WTC11 (cell line): ENCODE measurements at regions not wholly inside any gene's neighbourhood (a gene's known extent, or its start where the extent isn't known, plus 50 kb on each side); places are given as distances from the start of the nearest gene placed in this dataset.

Source experiments
- ATAC-seq: fragments of 200-7000 bp; cut with Tn5 transposase; 2 replicates; pipeline ENCODE4 v1.10.0; 2021; ENCODE audit warnings: mild to moderate bottlenecking, moderate library complexity
- CTCF ChIA-PET: fragments of 300-600 bp; sonication (Branson Sonifier 250); formaldehyde crosslinking; loops from one replicate; lab custom pipeline; 2021; ENCODE audit warnings: antibody characterized with exemption; lab: Charles Lee
- POLR2A ChIA-PET: fragments of 350-600 bp; sonication (Branson Sonifier 250); formaldehyde crosslinking; loops from one replicate; lab custom pipeline; 2021; ENCODE audit warnings: antibody characterized with exemption; lab: Charles Lee
- DNase-seq: peaks from one replicate; pipeline ENCODE4 v3.0.0; 2021; ENCODE audit warnings: low spot score
- H3K27ac Mint-ChIP-seq: 2 replicates; pipeline ENCODE4 v1.8.0; 2021; ENCODE audit warnings: mixed read lengths
- H3K27me3 Mint-ChIP-seq: 2 replicates; pipeline ENCODE4 v1.8.0; 2021; ENCODE audit warnings: low read depth, mild to moderate bottlenecking, moderate library complexity, mixed read lengths
- H3K36me3 Mint-ChIP-seq: 2 replicates; pipeline ENCODE4 v1.8.0; 2021; ENCODE audit warnings: mixed read lengths
- H3K4me1 Mint-ChIP-seq: 2 replicates; pipeline ENCODE4 v1.8.0; 2022; ENCODE audit warnings: mixed read lengths
- H3K4me3 Mint-ChIP-seq: 2 replicates; pipeline ENCODE4 v1.8.0; 2021; ENCODE audit warnings: mild to moderate bottlenecking, moderate library complexity, mixed read lengths
- H3K9me3 Mint-ChIP-seq: 2 replicates; pipeline ENCODE4 v1.8.0; 2021; ENCODE audit warnings: mixed read lengths
- AR ChIP-seq: fragments of 250-450 bp; sonication (Bioruptor Pico); IDR thresholded peaks from 2 replicates; pipeline ENCODE4 v1.9.0; 2021; ENCODE audit warnings: mild to moderate bottlenecking
- ATF3 ChIP-seq: sonication (generic); formaldehyde crosslinking; conservative IDR thresholded peaks from 2 replicates; pipeline ENCODE4 v1.8.1; 2022; ENCODE audit warnings: mild to moderate bottlenecking, missing genetic modification reagents
- CREB1 ChIP-seq: sonication (generic); formaldehyde crosslinking; IDR thresholded peaks from 2 replicates; pipeline ENCODE4 v1.8.0; 2023; ENCODE audit warnings: mild to moderate bottlenecking, missing genetic modification reagents
- CREM ChIP-seq: sonication (generic); formaldehyde crosslinking; IDR thresholded peaks from 2 replicates; pipeline ENCODE4 v1.8.1; 2022; ENCODE audit warnings: mild to moderate bottlenecking, missing genetic modification reagents, moderate library complexity
- E2F5 ChIP-seq: sonication (generic); formaldehyde crosslinking; IDR thresholded peaks from 2 replicates; pipeline ENCODE4 v1.8.1; 2022; ENCODE audit warnings: mild to moderate bottlenecking, moderate library complexity, missing genetic modification reagents
- ETV6 ChIP-seq: sonication (generic); formaldehyde crosslinking; IDR thresholded peaks from 2 replicates; pipeline ENCODE4 v1.8.1; 2022; ENCODE audit warnings: mild to moderate bottlenecking, missing genetic modification reagents
- FOXJ3 ChIP-seq: sonication (generic); formaldehyde crosslinking; IDR thresholded peaks from 2 replicates; pipeline ENCODE4 v1.9.0; 2021; ENCODE audit warnings: missing genetic modification reagents, mild to moderate bottlenecking, borderline replicate concordance
- HMGA2 ChIP-seq: fragments of 250-450 bp; sonication (Bioruptor Pico); IDR thresholded peaks from 2 replicates; pipeline ENCODE4 v1.4.0; 2021; ENCODE audit warnings: mild to moderate bottlenecking, moderate library complexity
- JUN ChIP-seq: sonication (generic); formaldehyde crosslinking; IDR thresholded peaks from 2 replicates; pipeline ENCODE4 v1.8.0; 2023; ENCODE audit warnings: mild to moderate bottlenecking, missing genetic modification reagents
- KAT7 ChIP-seq: sonication (generic); formaldehyde crosslinking; IDR thresholded peaks from 2 replicates; pipeline ENCODE4 v1.8.1; 2023; ENCODE audit warnings: missing genetic modification reagents, mild to moderate bottlenecking, borderline replicate concordance
- MXD4 ChIP-seq: fragments of 250-450 bp; sonication (Bioruptor Pico); IDR thresholded peaks from 2 replicates; pipeline ENCODE4 v1.8.0; 2021; ENCODE audit warnings: mild to moderate bottlenecking, moderate library complexity, borderline replicate concordance
- NFATC4 ChIP-seq: fragments of 250-450 bp; sonication (Bioruptor Pico); IDR thresholded peaks from 2 replicates; pipeline ENCODE4 v1.9.0; 2021; ENCODE audit warnings: mild to moderate bottlenecking
- NFE2L1 ChIP-seq: sonication (generic); formaldehyde crosslinking; IDR thresholded peaks from 2 replicates; pipeline ENCODE4 v1.8.1; 2023; ENCODE audit warnings: missing genetic modification reagents
- NFYB ChIP-seq: sonication (generic); formaldehyde crosslinking; conservative IDR thresholded peaks from 2 replicates; pipeline ENCODE4 v1.8.0; 2022; ENCODE audit warnings: low read depth, missing genetic modification reagents
- NR1H2 ChIP-seq: sonication (generic); formaldehyde crosslinking; IDR thresholded peaks from 2 replicates; pipeline ENCODE4 v1.9.0; 2021; ENCODE audit warnings: mild to moderate bottlenecking, moderate library complexity, missing genetic modification reagents
- NR3C1 ChIP-seq: sonication (generic); formaldehyde crosslinking; conservative IDR thresholded peaks from 2 replicates; pipeline ENCODE4 v1.8.1; 2023; ENCODE audit warnings: low read depth, mild to moderate bottlenecking, missing genetic modification reagents
- SMAD3 ChIP-seq: sonication (generic); formaldehyde crosslinking; IDR thresholded peaks from 2 replicates; pipeline ENCODE4 v1.8.0; 2022; ENCODE audit warnings: missing genetic modification reagents, mild to moderate bottlenecking, borderline replicate concordance
- SMAD4 ChIP-seq: sonication (generic); formaldehyde crosslinking; IDR thresholded peaks from 2 replicates; pipeline ENCODE4 v1.8.0; 2022; ENCODE audit warnings: mild to moderate bottlenecking, missing genetic modification reagents
- ZBTB43 ChIP-seq: sonication (generic); formaldehyde crosslinking; IDR thresholded peaks from 2 replicates; pipeline ENCODE4 v1.8.1; 2023; ENCODE audit warnings: mild to moderate bottlenecking, missing genetic modification reagents
- ZNF121 ChIP-seq: sonication (generic); formaldehyde crosslinking; IDR thresholded peaks from 2 replicates; pipeline ENCODE4 v1.8.0; 2023; ENCODE audit warnings: missing genetic modification reagents
- ZNF219 ChIP-seq: sonication (generic); formaldehyde crosslinking; IDR thresholded peaks from 2 replicates; pipeline ENCODE4 v1.8.0; 2023; ENCODE audit warnings: missing genetic modification reagents, mild to moderate bottlenecking, borderline replicate concordance
- ZNF232 ChIP-seq: sonication (generic); formaldehyde crosslinking; IDR thresholded peaks from 2 replicates; pipeline ENCODE4 v1.8.0; 2022; ENCODE audit warnings: mild to moderate bottlenecking, missing genetic modification reagents
- ZNF423 ChIP-seq: fragments of 250-450 bp; sonication (Bioruptor Pico); IDR thresholded peaks from 2 replicates; pipeline ENCODE4 v2.1.2; 2022; ENCODE audit warnings: mild to moderate bottlenecking, moderate library complexity
- ZNF671 ChIP-seq: fragments of 250-450 bp; sonication (Bioruptor Pico); IDR thresholded peaks from 2 replicates; pipeline ENCODE4 v1.8.0; 2021; ENCODE audit warnings: mild to moderate bottlenecking
- TF ChIP-seq, protein P1 (sequence below): sonication (generic); formaldehyde crosslinking; IDR thresholded peaks from 2 replicates; pipeline ENCODE4 v1.8.1; 2023; ENCODE audit warnings: mild to moderate bottlenecking, missing genetic modification reagents, moderate library complexity
- TF ChIP-seq, protein P2 (sequence below): sonication (generic); formaldehyde crosslinking; IDR thresholded peaks from 2 replicates; pipeline ENCODE4 v1.8.1; 2022; ENCODE audit warnings: mild to moderate bottlenecking, missing genetic modification reagents, moderate library complexity, borderline replicate concordance

DNA sequence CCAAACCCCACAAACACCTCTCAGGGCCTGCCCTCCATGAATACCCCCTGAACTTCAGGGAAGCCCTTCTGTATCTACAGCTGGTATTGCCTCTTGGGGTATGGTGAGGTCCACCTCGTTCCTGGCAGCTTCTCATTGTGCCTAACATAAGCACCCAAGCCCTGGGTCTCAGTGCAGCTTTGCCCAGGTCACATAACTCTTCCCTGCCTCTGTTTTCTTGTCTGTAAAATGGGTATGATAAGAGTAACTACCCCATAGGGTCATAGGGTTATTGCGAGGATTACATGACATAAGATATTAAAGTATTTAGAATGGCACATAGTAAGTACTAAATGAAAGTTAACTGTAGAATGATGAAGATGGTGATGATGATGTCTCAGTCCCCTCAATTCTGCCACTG is 190.0 kb upstream of the PWP1 start:
- Mint-ChIP-seq H3K27ac (no peak overlapping the region), H3K27me3 (peaks cover 3% of the 10 kb centered on the region; the same call in 1 of the 2 replicates), H3K4me3 (no peak overlapping the region), H3K4me1 (peaks cover 19% of the 10 kb centered on the region), H3K36me3 (peaks cover 7% of the 10 kb centered on the region; the same call in 1 of the 2 replicates)
- POLR2A ChIA-PET: no interaction called here
- CTCF ChIA-PET: interaction anchor here (1.1 kb wide), 1 partner anchor 175 kb away, joined by 3 read pairs; no protein-coding TSS in a partner anchor
- TF ChIP-seq NR1H2 (CRISPR knock-in tag) (no peak), NR3C1 (CRISPR knock-in tag) (no peak), NFATC4 (CRISPR knock-in tag) (no peak), CREB1 (CRISPR knock-in tag) (no peak), ZNF219 (CRISPR knock-in tag) (no peak), ZNF671 (CRISPR knock-in tag) (no peak)
- TF ChIP-seq, all 79 proteins: peak for 0
- ATAC-seq (no peak), DNase-seq (no peak)
- H3K9me3 Mint-ChIP-seq: peaks cover 14% of the 10 kb centered on the region

GRCh38 chr12:107497231-107497630 is 188.4 kb upstream of the PWP1 start:
- CTCF ChIA-PET: interaction anchor here (0.6 kb wide), 1 partner anchor 16 kb away, joined by 3 read pairs; no protein-coding TSS in a partner anchor
- no peak for TF ChIP-seq HMGA2 (CRISPR knock-in tag)
- TF ChIP-seq, protein P1, sequence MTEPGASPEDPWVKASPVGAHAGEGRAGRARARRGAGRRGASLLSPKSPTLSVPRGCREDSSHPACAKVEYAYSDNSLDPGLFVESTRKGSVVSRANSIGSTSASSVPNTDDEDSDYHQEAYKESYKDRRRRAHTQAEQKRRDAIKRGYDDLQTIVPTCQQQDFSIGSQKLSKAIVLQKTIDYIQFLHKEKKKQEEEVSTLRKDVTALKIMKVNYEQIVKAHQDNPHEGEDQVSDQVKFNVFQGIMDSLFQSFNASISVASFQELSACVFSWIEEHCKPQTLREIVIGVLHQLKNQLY (CRISPR knock-in tag): no peak
- TF ChIP-seq ZNF232 (CRISPR knock-in tag): no peak
- no peak for TF ChIP-seq NFE2L1 (CRISPR knock-in tag)
- TF ChIP-seq MXD4: no peak
- no peak for TF ChIP-seq CREB1 (CRISPR knock-in tag)
- no peak for TF ChIP-seq JUN (CRISPR knock-in tag)
- TF ChIP-seq, protein P2, sequence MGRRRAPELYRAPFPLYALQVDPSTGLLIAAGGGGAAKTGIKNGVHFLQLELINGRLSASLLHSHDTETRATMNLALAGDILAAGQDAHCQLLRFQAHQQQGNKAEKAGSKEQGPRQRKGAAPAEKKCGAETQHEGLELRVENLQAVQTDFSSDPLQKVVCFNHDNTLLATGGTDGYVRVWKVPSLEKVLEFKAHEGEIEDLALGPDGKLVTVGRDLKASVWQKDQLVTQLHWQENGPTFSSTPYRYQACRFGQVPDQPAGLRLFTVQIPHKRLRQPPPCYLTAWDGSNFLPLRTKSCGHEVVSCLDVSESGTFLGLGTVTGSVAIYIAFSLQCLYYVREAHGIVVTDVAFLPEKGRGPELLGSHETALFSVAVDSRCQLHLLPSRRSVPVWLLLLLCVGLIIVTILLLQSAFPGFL: no peak
- TF ChIP-seq ETV6 (CRISPR knock-in tag): no peak
- no peak for TF ChIP-seq CREM
- no peak for TF ChIP-seq NFYB
- H3K36me3 Mint-ChIP-seq: peaks cover 7% of the 10 kb centered on the region; the same call in 1 of the 2 replicates
- no peak for DNase-seq
- peaks cover 8% of the 10 kb centered on the region for H3K27me3 Mint-ChIP-seq
- peaks cover 16% of the 10 kb centered on the region for H3K4me1 Mint-ChIP-seq
- POLR2A ChIA-PET: no interaction called here
- H3K4me3 Mint-ChIP-seq: no peak overlapping the region
- ATAC-seq: no peak
- H3K27ac Mint-ChIP-seq: no peak overlapping the region
- peaks cover 14% of the 10 kb centered on the region for H3K9me3 Mint-ChIP-seq

- Mint-ChIP-seq H3K4me1 (peaks cover 18% of the 10 kb centered on the region), H3K27ac (no peak overlapping the region), H3K4me3 (no peak overlapping the region), H3K27me3 (peaks cover 11% of the 10 kb centered on the region), H3K36me3 (peaks cover 7% of the 10 kb centered on the region; the same call in 1 of the 2 replicates), H3K9me3 (peaks cover 14% of the 10 kb centered on the region)
- DNase-seq (no peak), ATAC-seq (no peak)
- POLR2A ChIA-PET: no interaction called here
- CTCF ChIA-PET: no interaction called here
- no peak for TF ChIP-seq NR3C1 (CRISPR knock-in tag)
- TF ChIP-seq FOXJ3: no peak
- TF ChIP-seq KAT7: no peak
- TF ChIP-seq E2F5 (CRISPR knock-in tag): no peak
- TF ChIP-seq ZNF121 (CRISPR knock-in tag): no peak
- TF ChIP-seq ZNF423 (CRISPR knock-in tag): no peak
- no peak for TF ChIP-seq AR (CRISPR knock-in tag)
- no peak for TF ChIP-seq ZBTB43 (CRISPR knock-in tag)
- no peak for TF ChIP-seq SMAD4 (CRISPR knock-in tag)
- TF ChIP-seq SMAD3 (CRISPR knock-in tag): no peak
- TF ChIP-seq HMGA2 (CRISPR knock-in tag): no peak
- no peak for TF ChIP-seq ATF3
Measured at GRCh38 chr12:107500307-107500706, 185.3 kb upstream of the PWP1 start.
